HG02973 (cell line): ENCODE measurements at regions not wholly inside any gene's neighbourhood (a gene's known extent, or its start where the extent isn't known, plus 50 kb on each side); places are given as distances from the start of the nearest gene placed in this dataset.
"Not testable (repeated sequence)": the region's sequence is repeated elsewhere in the genome, so short reads cannot be mapped to it uniquely, and the experiment has no call there.

Experiments
- ATAC-seq: cut with Tn5 transposase; IDR thresholded peaks from one replicate; pipeline ENCODE4 v1.9.1; 2021; ENCODE audit warnings: moderate library complexity; ENCODE audit not compliant: unreplicated experiment

DNA sequence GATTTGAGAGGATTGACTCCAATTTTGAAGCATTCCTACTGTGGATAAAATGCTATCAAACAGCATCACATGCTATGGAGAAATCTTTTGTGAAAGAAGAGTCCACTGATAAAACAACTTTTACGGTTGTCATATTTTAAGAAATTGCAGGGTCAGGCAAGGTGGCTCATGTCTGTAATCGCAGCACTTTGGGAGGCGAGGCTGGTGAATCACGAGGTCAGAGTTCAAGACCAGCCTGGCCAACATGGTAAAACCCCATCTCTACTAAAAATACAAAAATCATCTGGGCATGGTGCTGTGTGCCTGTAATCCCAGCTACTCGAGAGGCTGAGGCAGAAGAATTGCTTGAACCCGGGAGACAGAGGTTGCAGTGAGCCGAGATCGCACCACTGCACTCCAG is 338.8 kb upstream of the SOX9 start:
- ATAC-seq: not testable (repeated sequence)

DNA sequence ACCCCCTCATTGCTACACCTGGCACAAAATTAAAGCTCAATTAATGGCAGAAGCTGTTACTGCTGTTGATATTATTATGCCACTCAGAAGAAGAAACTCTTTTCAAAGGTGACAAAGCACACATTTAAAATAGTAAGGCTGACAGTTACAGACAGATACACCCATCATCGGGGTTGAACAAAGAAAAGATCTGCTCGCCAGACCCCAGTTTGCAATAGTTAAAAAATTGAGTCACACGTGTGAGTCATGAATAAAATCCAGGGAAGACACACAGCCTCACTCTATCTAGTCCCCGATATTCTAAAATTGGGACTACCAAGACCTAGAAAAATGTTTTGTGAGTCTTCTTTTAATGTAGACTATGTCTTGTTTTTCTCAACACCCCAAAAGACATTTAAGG is 330.0 kb upstream of the SOX9 start:
- no peak for ATAC-seq

DNA sequence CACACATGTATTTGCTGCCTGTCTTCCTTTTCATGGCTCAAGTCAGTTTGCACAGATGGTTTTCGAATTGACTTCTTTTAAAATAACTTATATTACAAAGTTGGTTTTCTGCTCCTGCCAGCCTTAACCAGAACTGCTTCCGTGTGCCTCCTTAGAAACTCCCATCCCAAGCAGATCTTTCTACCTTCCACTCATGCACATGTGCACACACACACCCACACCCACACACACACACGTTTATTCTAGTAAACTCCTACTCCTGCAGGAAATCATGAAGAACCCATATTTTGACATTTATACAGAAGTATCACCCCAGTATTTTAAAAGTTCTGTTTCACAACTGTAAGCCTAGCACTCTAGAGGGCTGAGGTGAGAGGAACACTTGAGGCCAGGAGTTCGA is 329.5 kb upstream of the SOX9 start:
- ATAC-seq: no peak

DNA sequence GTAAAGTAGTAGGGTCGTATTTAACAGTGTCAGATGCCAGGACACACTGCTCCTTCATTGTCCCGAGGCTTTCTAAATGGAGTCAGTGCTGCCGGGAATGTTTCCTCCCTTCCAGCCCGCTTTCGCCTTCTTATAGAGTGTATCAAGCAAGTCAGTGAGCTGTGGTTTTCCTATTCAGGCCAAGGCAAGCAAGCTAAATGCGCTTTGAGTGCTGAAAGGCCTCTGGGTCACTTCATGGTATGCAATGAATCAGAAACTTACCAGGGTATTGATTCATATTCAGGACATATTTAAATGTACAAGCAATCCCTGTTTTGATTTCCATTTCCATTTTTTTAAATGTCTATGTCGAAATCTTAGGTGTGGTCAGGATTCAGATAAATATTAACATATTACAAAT is 327.9 kb upstream of the SOX9 start:
- ATAC-seq: no peak

DNA sequence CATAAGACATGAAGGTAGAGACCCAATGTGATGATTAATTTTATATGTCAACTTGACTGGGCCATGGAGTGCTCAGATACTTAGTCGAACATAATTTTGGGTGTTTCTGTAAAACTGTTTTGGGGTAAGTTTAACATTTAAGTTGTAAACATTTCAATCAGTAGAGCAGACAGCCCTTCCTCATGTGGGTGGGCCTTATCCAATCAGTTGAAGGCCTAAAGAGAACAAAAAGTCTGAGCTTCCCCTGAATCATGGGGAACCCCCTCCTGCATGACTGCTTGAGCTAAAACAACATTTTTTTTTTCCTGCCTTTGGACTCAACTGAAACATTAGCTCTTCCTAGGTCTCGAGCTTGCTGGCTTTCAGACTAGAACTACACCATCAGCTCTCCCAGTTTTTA is 327.3 kb upstream of the SOX9 start:
- ATAC-seq: no peak

DNA sequence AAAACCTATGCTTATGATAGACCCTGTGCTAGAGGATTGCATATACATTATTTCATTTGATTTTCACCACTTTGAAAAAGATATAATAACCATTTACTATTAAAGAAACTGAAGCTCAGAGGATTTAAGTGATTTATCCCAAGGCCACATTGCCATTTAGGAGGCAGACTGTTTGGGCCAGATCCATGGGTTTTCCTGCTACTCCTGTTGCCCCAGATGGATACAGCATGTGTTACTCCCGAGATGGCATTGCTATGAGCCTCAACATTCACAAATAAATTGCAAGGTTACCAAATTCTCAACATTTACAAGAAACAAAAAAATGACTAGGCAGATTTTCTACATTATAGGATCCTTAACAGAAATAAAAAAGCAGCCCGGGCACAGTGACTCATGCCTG is 322.1 kb upstream of the SOX9 start:
- no peak for ATAC-seq

DNA sequence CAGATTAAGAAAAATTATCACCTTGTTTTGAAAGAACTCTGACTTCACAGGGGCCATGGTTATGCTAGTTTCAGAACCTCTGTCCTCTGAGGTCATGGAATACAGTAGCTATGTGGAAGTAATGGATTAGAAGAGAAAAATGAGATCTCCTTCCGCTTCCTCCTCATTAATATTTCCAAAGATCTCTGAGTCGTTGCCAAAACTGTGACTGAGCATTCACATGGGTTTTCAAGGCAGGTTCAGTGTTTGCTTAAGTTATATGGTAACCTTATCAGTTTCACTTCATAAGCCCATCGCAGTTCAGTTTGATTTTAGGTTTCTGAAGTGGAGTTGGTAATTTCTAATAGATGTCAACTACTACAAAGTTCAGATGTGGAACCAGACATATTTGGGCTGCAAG is 321.2 kb upstream of the SOX9 start:
- ATAC-seq: no peak

DNA sequence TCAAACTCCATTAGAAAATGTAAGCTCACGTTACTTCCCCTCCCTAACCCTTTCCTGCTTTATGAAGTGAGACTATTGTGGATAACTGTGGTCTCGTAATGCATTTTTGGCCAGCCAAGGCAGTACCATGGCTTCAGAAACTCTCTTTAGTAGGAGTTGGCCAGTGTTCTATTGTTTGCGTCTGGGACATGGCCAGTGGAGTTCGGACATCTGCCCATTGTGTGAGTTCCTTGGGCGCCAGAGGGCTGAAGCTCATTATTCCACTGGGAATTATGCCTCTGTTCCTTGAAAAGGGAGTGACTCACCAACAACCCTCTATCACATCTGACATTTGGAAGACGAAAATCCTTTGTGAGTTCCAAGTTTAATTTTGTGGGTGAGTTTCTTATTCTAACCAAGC is 319.5 kb upstream of the SOX9 start:
- ATAC-seq: no peak

DNA sequence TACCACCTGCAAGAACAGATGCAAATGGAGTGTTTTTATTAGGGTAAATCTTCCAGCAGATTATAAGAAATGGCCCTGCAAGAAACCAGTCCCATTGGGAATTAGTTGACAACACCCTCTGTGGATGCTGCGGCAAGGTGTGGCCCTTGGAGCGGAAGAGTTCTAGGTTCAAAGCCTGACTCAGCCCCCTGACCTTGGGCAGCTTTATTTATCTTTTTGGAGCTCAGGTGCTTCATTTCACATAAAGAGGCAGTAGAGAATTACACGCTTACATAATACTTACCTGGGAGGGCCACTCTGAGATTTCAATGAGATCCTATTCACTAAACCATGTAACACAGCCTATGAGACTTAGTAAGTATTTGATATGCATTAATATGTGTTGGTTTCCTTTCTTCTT is 318.2 kb upstream of the SOX9 start:
- ATAC-seq: no peak

DNA sequence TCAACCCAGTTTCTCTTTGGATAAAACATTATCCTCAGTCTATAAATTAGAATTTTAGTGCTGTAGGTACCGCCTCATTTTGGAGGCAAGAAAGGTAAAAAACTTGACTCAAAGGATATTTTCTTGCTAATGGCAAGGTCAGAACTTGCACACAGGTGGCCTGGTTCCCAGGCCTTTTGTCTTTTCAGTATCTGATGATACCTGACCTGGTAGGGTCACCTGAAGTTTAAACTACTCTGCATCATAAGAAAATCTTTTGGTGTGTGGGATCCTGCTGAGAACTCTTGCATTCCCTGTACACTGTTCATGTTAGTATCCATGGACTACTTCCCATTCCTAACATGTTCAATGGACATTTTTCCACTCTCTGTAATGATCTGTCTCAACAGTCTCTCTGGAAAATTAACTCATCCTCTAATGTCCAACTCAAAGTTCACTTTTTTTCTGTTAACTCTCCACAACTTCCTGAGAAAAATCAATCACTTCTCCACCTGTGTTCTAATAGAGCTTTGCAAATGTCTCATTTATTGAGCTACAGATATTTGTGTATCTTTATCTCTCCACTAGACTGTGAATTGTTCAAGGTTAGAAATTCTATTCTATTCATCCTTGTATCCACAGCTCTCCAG is 317.1 kb upstream of the SOX9 start:
- ATAC-seq: no peak

DNA sequence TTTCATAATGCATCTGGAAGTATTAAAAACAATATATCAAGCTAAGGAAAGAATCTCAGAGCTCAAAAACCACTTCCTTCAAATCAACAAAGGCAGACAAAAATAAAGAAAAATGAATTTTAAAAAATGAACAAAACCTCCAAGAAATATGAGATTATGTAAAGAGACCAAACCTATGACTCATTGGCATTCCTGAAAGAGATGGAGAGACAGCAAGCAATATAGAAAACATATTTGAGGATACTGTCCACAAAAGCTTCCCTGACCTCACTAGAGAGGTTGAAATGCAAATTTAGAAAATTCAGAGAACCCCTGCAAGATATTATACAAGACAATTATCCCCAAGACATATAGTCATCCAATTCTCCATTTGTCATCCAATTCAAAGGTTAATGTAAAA is 311.3 kb upstream of the SOX9 start:
- ATAC-seq: no peak

DNA sequence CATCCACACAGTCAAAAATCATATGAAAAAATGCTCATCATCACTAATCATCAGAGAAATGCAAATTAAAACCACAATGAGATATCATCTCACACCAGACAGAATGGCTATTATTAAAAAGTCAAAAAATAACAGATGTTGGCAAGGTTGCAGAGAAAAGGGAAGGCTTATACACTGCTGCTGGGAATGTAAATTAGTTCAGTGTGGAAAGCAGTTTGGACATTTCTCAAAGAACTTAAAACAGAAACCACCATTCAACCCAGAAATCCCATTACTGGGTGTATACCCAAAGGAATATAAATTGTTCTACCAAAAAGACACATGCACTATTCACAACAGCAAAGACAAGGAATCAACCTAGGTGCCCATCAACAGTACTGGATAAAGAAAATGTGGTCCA is 307.0 kb upstream of the SOX9 start:
- not testable (repeated sequence) for ATAC-seq

DNA sequence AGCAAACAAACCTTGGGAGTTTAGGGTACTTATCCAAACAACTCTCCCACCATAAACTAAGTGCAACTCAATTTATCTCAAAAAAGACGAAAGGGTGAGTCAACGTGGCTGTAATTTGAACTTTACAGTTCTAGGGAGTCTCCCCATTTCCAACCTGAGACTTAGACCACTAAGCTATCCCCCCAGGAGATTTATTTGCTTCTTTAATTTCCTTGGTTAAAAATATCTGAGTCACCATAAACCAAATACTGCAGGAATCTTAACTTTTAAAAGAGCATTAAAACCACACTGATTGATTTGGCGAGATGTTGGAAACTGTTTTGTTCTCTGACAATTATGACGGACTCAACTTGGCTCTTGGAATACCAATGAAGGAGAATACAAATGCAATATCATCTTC is 299.3 kb upstream of the SOX9 start:
- no peak for ATAC-seq

DNA sequence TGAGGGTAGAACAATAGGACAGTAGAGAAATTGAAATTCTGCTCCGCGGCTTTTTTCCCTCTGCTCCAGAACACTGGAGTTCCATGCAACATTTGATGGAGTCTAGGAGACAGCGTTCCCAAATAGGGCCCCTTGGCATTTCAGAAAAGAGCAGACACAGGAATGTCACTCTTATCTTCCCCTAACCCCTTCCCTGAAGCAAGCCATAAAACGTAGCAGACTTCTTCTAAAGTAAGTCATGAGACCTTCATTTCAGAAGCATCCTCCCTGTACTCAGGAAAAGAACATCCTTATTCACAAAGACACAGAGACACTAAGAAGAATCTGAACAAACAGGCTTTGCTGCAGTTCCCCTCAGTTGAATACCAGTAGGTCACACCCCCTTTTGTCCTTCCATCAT is 296.1 kb upstream of the SOX9 start:
- ATAC-seq: no peak

DNA sequence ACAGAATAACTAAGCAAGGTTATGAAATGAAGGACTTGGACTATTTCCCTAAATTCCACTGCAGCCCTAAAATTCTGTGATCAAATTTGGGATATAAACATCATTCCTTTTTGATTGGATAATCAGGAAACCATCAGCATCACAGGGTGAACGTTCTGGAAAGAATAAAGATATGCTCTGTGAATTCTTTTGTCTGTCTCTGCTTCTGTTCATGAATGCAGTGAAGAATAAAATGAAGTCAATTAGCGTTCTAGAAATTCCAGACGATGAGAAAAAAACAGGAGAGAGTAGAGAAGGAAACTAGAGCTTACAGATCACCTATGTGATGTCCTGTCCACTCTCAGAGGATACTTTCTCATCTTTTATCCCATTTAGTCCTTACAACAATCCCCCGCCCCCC is 295.1 kb upstream of the SOX9 start:
- ATAC-seq: no peak

DNA sequence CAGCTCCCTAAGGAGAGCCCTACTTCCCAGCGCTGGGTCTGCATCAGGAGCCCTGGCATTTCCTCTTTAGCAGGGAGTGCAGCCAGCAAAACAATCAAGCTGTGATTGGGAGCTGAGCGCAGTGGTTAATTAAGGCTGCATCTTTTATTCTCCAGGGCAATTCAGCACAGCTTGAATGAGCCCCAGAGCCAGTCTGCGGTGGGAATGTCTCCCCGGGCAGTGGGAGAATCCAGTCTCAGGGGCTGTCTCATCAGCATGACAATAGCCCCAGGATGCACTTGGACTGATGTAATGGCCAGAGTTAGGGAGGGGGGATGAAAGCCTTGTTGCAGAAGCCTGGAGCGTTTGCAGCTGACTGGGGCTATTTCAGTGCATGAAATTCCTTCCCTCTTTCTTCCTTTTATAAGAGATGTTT is 292.6 kb upstream of the SOX9 start:
- ATAC-seq: no peak

DNA sequence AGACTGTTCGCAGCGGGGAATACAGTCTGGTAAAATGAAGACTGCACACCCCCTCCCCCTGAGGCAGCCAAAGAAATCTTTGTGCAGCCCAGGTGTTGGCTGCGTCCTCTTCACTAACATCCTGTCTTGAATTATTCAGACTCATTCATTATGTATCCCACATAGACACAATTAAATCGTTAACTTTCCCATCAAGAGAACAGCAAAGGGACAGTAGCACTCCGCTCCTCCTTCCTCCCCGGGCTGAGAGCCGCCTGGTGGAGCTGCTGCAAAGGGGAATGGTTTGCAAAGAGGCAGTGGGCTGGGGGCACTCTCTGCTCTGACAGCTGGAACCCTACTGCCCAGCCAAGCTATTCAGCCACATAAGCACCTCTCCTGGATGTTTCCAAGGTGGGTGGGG is 290.0 kb upstream of the SOX9 start:
- ATAC-seq: no peak

DNA sequence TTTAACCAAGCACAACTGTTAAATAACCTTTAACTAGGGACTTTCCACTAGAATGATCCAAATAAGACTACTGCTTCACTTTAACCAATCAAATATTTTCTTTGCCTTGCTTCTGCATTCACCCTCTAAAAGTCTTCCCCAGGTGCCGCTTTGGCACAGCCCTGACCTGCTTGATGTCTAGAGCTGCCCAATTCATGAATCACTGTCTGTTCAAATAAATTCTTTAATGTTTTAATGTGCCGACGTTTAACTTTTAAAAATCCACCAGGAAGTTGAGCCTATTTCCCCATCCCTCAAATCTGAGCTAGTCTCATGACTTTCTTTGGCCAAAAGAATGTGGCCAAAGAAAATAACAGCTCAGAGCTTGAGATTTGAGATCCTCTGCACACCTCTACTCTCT is 277.8 kb upstream of the SOX9 start:
- ATAC-seq: no peak

DNA sequence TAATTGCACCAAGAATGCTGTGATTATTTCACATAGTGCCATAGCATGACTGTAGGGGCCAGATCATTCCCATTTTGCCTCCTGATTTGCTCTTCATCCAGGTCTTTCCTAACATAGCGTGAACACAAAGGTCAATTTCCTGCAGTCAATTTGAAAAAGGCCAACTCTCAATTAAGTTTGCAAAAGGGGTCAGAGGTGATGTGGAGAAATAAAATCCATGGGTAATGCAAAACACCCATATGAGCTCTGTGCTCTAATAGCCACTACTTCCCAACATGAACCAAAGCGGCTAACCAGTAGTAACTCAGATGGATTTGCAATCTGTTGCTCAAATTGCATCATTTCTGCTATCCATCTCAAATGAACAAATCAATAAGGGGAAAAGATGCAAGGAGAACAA is 275.5 kb upstream of the SOX9 start:
- ATAC-seq: no peak

DNA sequence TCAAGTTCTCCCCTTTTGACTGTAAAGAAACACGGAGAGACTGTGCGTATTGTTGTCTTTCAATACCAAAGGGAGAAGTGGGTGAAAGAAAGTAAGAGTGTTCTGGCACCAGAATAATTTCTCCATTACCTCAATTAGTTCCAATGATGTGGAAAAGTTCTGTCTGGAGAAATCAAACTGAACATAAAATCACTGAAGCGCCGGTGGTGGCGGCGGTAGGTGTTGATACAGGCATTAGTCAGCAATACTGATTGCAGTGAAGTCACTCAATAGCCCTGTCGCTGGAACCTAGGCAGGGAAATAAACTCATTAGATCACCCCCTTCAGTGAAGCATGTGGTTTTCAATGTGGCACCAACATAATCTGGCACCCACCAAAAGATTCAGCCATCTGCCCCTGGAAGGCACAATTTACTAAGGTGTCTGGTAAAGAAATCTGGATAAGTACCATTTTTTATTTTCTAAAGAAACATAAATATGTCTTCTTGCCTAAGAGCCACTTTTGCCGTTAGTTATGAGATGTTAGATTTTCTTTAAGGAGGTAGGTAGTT is 274.2 kb upstream of the SOX9 start:
- ATAC-seq: no peak

DNA sequence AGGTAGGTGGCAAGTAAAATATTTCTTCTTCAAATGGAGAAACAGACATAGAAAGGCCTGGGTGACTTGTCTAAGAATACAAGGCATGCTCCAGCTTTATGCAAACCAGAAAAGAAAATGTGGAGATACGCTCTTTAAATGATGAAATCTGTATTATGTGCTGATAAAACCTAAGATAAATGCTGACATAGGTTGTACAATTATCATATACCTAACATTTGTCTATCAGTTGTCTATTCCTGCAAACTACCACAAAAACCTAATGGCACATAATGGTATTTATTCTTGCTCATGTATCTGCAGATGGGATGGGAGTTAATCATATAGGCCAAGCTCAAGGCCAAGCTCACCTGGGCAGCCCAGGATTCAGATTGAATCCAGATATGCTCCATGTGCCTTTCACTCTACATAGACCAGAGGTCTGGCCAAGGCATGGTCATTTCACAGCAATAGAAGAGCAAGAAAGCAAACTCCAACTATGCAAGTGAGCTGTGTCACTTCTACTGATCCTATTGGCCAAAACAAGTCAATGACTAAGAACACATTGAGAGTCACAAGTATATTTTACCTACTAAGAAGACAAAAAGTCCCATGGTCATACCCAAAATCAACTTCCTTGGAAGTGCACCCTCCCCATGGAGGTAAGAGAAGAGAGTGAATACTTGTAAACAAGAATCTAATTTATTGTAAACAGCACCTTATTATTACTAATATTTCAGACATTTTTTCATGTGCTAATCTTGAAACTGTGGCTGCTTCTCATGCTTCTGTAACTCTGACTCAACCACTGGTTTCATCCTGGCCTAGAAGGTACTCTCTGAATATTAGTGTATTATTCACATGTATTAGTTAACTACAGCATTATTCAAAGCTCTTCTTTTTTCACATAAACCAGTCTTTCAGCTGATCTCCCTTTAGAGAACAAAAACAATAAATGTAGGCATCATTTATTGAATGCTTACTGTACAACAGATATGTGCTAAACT is 270.7 kb upstream of the SOX9 start:
- ATAC-seq: no peak

DNA sequence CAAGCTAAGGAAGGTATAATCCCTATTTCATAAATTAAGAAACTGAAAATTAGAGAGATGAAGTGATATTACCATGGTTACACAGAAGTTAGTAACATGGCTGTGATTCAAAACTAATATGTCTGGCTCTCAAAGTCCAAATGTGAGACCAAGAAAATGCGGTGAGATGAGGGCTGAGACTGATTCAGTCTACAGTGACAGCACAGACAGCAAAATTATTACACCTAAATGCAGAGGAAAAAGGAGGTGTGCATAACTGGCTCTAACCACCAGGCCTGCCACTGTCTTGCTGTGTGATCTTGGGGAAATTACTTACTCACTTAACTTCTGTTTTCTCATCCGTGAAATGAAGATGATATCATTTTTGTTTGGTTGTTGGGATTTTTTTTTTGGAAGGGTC is 270.0 kb upstream of the SOX9 start:
- ATAC-seq: no peak
